GM12892 (cell line): ENCODE measurements at regions not wholly inside any gene's neighbourhood (a gene's known extent, or its start where the extent isn't known, plus 50 kb on each side); places are given as distances from the start of the nearest gene placed in this dataset.

ENCODE experiments used
- POLR2AphosphoS5 ChIP-seq: IDR thresholded peaks from 2 replicates; pipeline ENCODE4 v1.6.1; 2011; ENCODE audit warnings: low read depth, low read length, control low read depth
- TAF1 ChIP-seq: IDR thresholded peaks from 2 replicates; pipeline ENCODE4 v1.6.1; 2011; ENCODE audit warnings: low read depth, mild to moderate bottlenecking, control low read depth, low read length, borderline replicate concordance

DNA sequence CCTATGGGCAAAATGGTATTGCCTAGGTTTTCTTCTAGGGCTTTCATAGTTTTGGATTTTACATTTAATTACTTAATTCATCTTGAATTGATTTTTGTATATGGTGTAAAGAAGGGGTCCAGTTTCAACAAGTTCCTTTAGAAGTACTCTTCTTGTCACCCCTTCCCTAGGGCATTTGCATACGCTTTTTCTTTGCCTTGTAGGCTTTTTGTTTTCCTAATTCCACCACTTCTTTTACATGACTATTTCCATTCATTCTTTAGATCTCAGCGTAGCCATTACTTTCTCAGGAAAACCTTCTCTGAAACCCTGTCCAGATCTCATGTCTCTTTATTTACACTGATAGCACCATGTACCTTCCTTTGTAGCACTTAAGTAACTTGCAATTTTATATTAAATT is 648.6 kb downstream of the XPNPEP1 start:
- TF ChIP-seq POLR2AphosphoS5 (no peak), TAF1 (no peak)
